Vagina (tissue), 2 donors: ENCODE measurements at regions not wholly inside any gene's neighbourhood (a gene's known extent, or its start where the extent isn't known, plus 50 kb on each side); places are given as distances from the start of the nearest gene placed in this dataset.

Experiments used
- DNase-seq, 2 donors: peaks; one replicate each; pipeline ENCODE4 v3.0.0-alpha.2; 2017; ENCODE audit errors: extremely low spot score in 2 of 2
- H3K27ac ChIP-seq: fragments of 200-600 bp; sonication (generic); one replicate; pipeline ENCODE4 v1.5.1; 2019
- H3K27me3 ChIP-seq: fragments of 200-600 bp; sonication (generic); one replicate; pipeline ENCODE4 v1.5.1; 2019
- H3K36me3 ChIP-seq, 2 donors: fragments of 200-600 bp; sonication (generic); one replicate each; pipeline ENCODE4 v1.5.1; 2017 to 2019
- H3K4me1 ChIP-seq: fragments of 200-600 bp; sonication (generic); one replicate; pipeline ENCODE4 v1.5.1; 2019
- H3K4me3 ChIP-seq, 2 donors: fragments of 200-600 bp; sonication (generic); 1 replicate in 1 of 2; 2 replicates in 1 of 2; pipeline ENCODE4 v1.5.1; 2016 to 2019
- H3K9me3 ChIP-seq: fragments of 200-600 bp; sonication (generic); one replicate; pipeline ENCODE4 v1.5.1; 2019
- CTCF ChIP-seq, 3 experiments: fragments of 450-650 bp in 2 of 3; fragments of 200-600 bp in 1 of 3; sonication (generic) in 1 of 3; IDR thresholded peaks; one replicate each; pipeline ENCODE4 v1.5.1; 2017 to 2019; ENCODE audit warnings: antibody characterized with exemption in 3 of 3, mild to moderate bottlenecking in 2 of 3, moderate library complexity in 2 of 3
- POLR2A ChIP-seq, 2 donors: fragments of 450-650 bp; IDR thresholded peaks; one replicate each; pipeline ENCODE4 v1.6.1; 2017; ENCODE audit warnings: antibody characterized with exemption in 2 of 2, mild to moderate bottlenecking in 2 of 2, moderate library complexity in 2 of 2
- POLR2AphosphoS5 ChIP-seq, 2 donors: sonication (generic); formaldehyde crosslinking; IDR thresholded peaks; one replicate each; pipeline ENCODE4 v1.9.0; 2017; ENCODE audit warnings: antibody characterized with exemption in 2 of 2, mild to moderate bottlenecking in 2 of 2, low read depth in 1 of 2; ENCODE audit not compliant: insufficient read depth in 1 of 2
- intact Hi-C: fragments of 100-400 bp; cut with DNase I; formaldehyde crosslinking; loops from one replicate; pipeline ENCODE4 v1.15.1; 2023

GRCh38 chr2:74041726-74042125, 57.0 kb downstream of the TET3 start:
- no peaks in the 10 kb centered on the region for H3K27me3 ChIP-seq
- DNase-seq: no peak
- H3K4me1 ChIP-seq: peaks cover 13% of the 10 kb centered on the region
- H3K9me3 ChIP-seq: no peaks in the 10 kb centered on the region
- intact Hi-C loops: no loop called here
- peaks cover 0 to 6% of the 10 kb centered on the region in 2 donors for H3K36me3 ChIP-seq
- TF ChIP-seq POLR2AphosphoS5 (IDR thresholded peaks at IDR 0.05; ENCODE audit: insufficient read depth in 1 of 2, low read depth in 1 of 2) (no peak), CTCF (IDR thresholded peaks at IDR 0.05) (no peak), POLR2A (IDR thresholded peaks at IDR 0.05) (no peak)
- no peak overlapping the region for H3K27ac ChIP-seq
- H3K4me3 ChIP-seq: no peak overlapping the region

GRCh38 chr2:74042606-74043005, 57.9 kb downstream of the TET3 start:
- no peak for DNase-seq
- peaks cover 5% of the 10 kb centered on the region for H3K4me1 ChIP-seq
- no peak overlapping the region for H3K4me3 ChIP-seq
- peaks cover 0 to 13% of the 10 kb centered on the region in 2 donors for H3K36me3 ChIP-seq
- H3K9me3 ChIP-seq: no peaks in the 10 kb centered on the region
- TF ChIP-seq CTCF (IDR thresholded peaks at IDR 0.05) (no peak), POLR2AphosphoS5 (IDR thresholded peaks at IDR 0.05; ENCODE audit: insufficient read depth in 1 of 2, low read depth in 1 of 2) (no peak), POLR2A (IDR thresholded peaks at IDR 0.05) (no peak)
- no peaks in the 10 kb centered on the region for H3K27me3 ChIP-seq
- intact Hi-C loops: no loop called here
- no peak overlapping the region for H3K27ac ChIP-seq

GRCh38 chr2:74043345-74044329, 58.9 kb downstream of the TET3 start:
- intact Hi-C loops: no loop called here
- DNase-seq: no peak
- no peaks in the 10 kb centered on the region for H3K27me3 ChIP-seq
- H3K4me3 ChIP-seq: no peak overlapping the region
- H3K27ac ChIP-seq: no peak overlapping the region
- no peaks in the 10 kb centered on the region for H3K9me3 ChIP-seq
- no peaks in the 10 kb centered on the region for H3K4me1 ChIP-seq
- H3K36me3 ChIP-seq: peaks cover 0 to 21% of the 10 kb centered on the region in 2 donors
- TF ChIP-seq POLR2A (IDR thresholded peaks at IDR 0.05): no peak

GRCh38 chr2:74044999-74045398, 60.3 kb downstream of the TET3 start:
- no peak overlapping the region for H3K27ac ChIP-seq
- intact Hi-C loops: no loop called here
- TF ChIP-seq POLR2AphosphoS5 (IDR thresholded peaks at IDR 0.05; ENCODE audit: insufficient read depth in 1 of 2, low read depth in 1 of 2) (no peak), POLR2A (IDR thresholded peaks at IDR 0.05) (no peak), CTCF (IDR thresholded peaks at IDR 0.05) (no peak)

GRCh38 chr2:74045454-74045853, 60.7 kb downstream of the TET3 start:
- Histone ChIP-seq H3K36me3 (peaks cover 0 to 21% of the 10 kb centered on the region in 2 donors), H3K9me3 (no peaks in the 10 kb centered on the region), H3K27ac (no peak overlapping the region), H3K4me3 (no peak overlapping the region), H3K27me3 (no peaks in the 10 kb centered on the region), H3K4me1 (no peaks in the 10 kb centered on the region)
- intact Hi-C loops: no loop called here
- TF ChIP-seq POLR2A (IDR thresholded peaks at IDR 0.05) (no peak), POLR2AphosphoS5 (IDR thresholded peaks at IDR 0.05; ENCODE audit: insufficient read depth in 1 of 2, low read depth in 1 of 2) (no peak), CTCF (IDR thresholded peaks at IDR 0.05) (no peak)
- no peak for DNase-seq

More at GRCh38 chr2:74044999-74045398, 60.3 kb downstream of the TET3 start:
- Histone ChIP-seq H3K4me3 (no peak overlapping the region), H3K9me3 (no peaks in the 10 kb centered on the region), H3K27me3 (no peaks in the 10 kb centered on the region), H3K36me3 (peaks cover 0 to 21% of the 10 kb centered on the region in 2 donors), H3K4me1 (no peaks in the 10 kb centered on the region)
- no peak for DNase-seq
